Mesothelial cell of epicardium (in vitro differentiated cells): ENCODE measurements at regions not wholly inside any gene's neighbourhood (a gene's known extent, or its start where the extent isn't known, plus 50 kb on each side); places are given as distances from the start of the nearest gene placed in this dataset.

Experiments used
- DNase-seq, 2 experiments: peaks; one replicate each; pipeline ENCODE4 v3.0.0; 2021; ENCODE audit warnings: low spot score in 2 of 2; ENCODE audit not compliant: unreplicated experiment in 2 of 2
- H3K27ac Mint-ChIP-seq: 2 replicates; pipeline ENCODE4 v1.8.0; 2021; ENCODE audit warnings: mixed read lengths
- H3K27me3 Mint-ChIP-seq: 2 replicates; pipeline ENCODE4 v1.8.0; 2021; ENCODE audit warnings: low read depth, mixed read lengths
- H3K36me3 Mint-ChIP-seq: 2 replicates; pipeline ENCODE4 v1.8.0; 2021; ENCODE audit warnings: mixed read lengths
- H3K4me1 Mint-ChIP-seq: 2 replicates; pipeline ENCODE4 v1.8.0; 2021; ENCODE audit warnings: mixed read lengths
- H3K4me3 Mint-ChIP-seq: 2 replicates; pipeline ENCODE4 v1.8.0; 2021; ENCODE audit warnings: mild to moderate bottlenecking, moderate library complexity, mixed read lengths
- H3K9me3 Mint-ChIP-seq: 2 replicates; pipeline ENCODE4 v1.8.0; 2021; ENCODE audit warnings: mixed read lengths
- TF ChIP-seq, protein P1 (sequence below): fragments of 200-600 bp; sonication (generic); IDR thresholded peaks from one replicate; pipeline ENCODE4 v1.5.0; 2021; ENCODE audit warnings: antibody characterized with exemption; ENCODE audit not compliant: unreplicated experiment

DNA sequence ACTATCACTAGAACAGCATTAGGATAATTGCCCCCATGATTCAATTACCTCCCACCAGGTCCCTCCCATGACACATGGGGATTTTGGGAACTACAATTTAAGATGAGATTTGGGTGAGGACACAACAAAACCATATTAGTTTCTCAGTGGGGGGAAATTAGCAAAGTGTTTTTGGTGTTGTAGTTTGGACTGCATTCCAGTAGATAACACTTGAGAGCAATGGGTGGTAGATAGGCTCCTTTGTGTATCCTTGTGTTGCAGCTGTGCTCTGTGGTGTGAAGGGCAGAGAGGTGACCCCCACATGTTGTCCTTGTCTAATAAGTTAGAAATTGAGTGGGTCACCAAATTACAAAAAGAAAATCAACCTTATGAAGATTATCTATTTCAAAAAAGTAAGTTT is 223.8 kb downstream of the SATB1 start:
- peaks cover 47% of the 10 kb centered on the region for H3K9me3 Mint-ChIP-seq
- H3K27me3 Mint-ChIP-seq: no peaks in the 10 kb centered on the region
- peaks cover 21% of the 10 kb centered on the region for H3K36me3 Mint-ChIP-seq
- no peak overlapping the region for H3K4me3 Mint-ChIP-seq
- no peak for DNase-seq
- H3K27ac Mint-ChIP-seq: no peak overlapping the region
- peaks cover 6% of the 10 kb centered on the region for H3K4me1 Mint-ChIP-seq
- TF ChIP-seq, protein P1, sequence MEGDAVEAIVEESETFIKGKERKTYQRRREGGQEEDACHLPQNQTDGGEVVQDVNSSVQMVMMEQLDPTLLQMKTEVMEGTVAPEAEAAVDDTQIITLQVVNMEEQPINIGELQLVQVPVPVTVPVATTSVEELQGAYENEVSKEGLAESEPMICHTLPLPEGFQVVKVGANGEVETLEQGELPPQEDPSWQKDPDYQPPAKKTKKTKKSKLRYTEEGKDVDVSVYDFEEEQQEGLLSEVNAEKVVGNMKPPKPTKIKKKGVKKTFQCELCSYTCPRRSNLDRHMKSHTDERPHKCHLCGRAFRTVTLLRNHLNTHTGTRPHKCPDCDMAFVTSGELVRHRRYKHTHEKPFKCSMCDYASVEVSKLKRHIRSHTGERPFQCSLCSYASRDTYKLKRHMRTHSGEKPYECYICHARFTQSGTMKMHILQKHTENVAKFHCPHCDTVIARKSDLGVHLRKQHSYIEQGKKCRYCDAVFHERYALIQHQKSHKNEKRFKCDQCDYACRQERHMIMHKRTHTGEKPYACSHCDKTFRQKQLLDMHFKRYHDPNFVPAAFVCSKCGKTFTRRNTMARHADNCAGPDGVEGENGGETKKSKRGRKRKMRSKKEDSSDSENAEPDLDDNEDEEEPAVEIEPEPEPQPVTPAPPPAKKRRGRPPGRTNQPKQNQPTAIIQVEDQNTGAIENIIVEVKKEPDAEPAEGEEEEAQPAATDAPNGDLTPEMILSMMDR: no peak

DNA sequence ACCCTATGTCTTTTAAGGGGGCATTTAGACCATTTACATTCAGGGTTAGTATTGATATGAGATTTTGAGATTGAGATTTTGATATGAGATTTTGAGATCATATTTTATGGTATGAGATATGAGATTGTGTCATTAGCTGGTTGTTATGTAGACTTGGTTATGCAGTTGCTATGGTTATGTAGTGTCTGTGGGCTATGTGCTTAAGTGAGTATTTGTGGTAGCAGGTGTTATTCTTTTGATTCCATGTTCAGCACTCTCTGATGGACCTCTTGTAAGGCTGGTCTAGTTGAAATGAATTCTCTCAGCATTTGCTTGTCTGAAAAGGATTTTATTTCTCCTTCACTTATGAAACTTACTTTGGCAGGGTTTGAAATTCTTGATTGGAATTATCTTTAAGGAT is 225.4 kb downstream of the SATB1 start:
- Mint-ChIP-seq H3K36me3 (peaks cover 31% of the 10 kb centered on the region), H3K9me3 (peaks cover 57% of the 10 kb centered on the region), H3K4me3 (no peak overlapping the region), H3K4me1 (peaks cover 3% of the 10 kb centered on the region), H3K27me3 (no peaks in the 10 kb centered on the region), H3K27ac (no peak overlapping the region)
- no peak for DNase-seq
- TF ChIP-seq, protein P1: no peak

DNA sequence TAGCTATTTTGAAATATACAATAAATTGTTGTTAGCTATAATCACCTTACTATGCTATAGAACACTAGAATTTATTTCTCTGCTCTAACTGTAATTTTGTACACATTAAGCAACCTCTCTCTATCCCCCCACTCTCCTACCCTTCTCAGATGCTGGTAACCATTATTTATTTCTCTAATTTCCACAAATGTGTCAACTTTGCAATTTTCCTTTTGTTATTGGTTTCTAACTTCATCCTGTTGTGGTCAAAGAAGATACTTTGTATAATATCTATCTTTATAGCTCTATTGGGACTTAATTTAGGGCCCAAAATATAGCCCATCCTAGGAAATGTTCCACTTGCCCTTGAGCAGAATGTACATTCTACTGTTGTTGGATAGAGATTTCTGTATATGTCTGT is 229.3 kb downstream of the SATB1 start:
- Mint-ChIP-seq H3K36me3 (peaks cover 35% of the 10 kb centered on the region), H3K9me3 (peaks cover 61% of the 10 kb centered on the region), H3K27ac (no peak overlapping the region)

DNA sequence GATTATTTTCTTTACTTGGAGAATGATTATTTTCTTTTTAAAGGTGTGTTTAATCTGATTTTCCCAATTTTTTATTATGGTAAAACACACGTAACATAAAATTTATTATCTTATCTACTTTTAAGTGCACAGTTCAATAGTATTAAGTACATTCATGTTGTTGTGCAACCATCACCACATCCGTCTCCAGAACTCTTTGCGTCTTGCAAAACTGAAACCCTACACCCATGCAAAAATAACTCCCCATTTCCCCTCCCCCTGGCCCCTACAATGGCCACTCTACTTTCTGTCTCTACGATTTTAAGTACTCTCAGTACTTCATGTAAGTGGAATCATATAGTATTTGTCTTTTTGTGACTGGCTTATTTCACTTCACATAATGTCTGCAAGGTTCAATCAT is 230.7 kb downstream of the SATB1 start:
- TF ChIP-seq, protein P1: no peak
- Mint-ChIP-seq H3K27me3 (no peaks in the 10 kb centered on the region), H3K27ac (no peak overlapping the region), H3K9me3 (peaks cover 50% of the 10 kb centered on the region), H3K4me3 (no peak overlapping the region), H3K4me1 (peaks cover 5% of the 10 kb centered on the region), H3K36me3 (peaks cover 31% of the 10 kb centered on the region)
- no peak for DNase-seq

More for the DNA sequence above, 229.3 kb downstream of the SATB1 start:
- no peaks in the 10 kb centered on the region for H3K4me1 Mint-ChIP-seq
- no peaks in the 10 kb centered on the region for H3K27me3 Mint-ChIP-seq
- H3K4me3 Mint-ChIP-seq: no peak overlapping the region
- DNase-seq: no peak
- TF ChIP-seq, protein P1: no peak

DNA sequence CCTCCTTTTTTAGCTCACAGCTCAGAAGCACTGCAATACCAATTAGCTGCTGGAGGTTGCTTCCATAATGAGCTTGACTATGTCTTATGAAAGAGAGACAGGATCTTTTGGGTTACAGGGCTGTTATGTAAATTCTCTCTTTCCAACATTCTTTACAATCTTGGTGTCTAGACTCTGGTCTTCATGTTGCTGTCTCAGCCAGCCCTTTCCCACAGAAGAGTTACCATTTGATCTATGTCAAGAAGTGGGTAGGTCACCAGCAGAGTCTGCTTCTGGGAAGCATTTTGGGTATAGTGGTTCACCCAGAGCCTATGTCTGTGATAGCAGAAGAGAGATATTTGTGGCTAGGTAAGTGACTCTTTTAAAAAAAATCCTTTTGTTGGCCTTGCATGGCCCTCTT is 234.5 kb downstream of the SATB1 start:
- DNase-seq: no peak
- Mint-ChIP-seq H3K4me3 (no peak overlapping the region), H3K36me3 (peaks cover 8% of the 10 kb centered on the region), H3K27me3 (no peaks in the 10 kb centered on the region), H3K4me1 (peaks cover 12% of the 10 kb centered on the region), H3K27ac (no peak overlapping the region), H3K9me3 (peaks cover 15% of the 10 kb centered on the region)
- TF ChIP-seq, protein P1: no peak
